PC-3 (cell line): ENCODE measurements at regions not wholly inside any gene's neighbourhood (a gene's known extent, or its start where the extent isn't known, plus 50 kb on each side); places are given as distances from the start of the nearest gene placed in this dataset.
A peak's percentile ranks its signal among the peaks of the same experiment; 100 is the strongest.
"Not testable (repeated sequence)": the region's sequence is repeated elsewhere in the genome, so short reads cannot be mapped to it uniquely, and the experiment has no call there.

ENCODE experiments used
- ATAC-seq: fragments of 200-7000 bp; cut with Tn5 transposase; 2 replicates; pipeline ENCODE4 v1.9.1; 2020; ENCODE audit warnings: mild to moderate bottlenecking, moderate library complexity
- BruUV-seq: library from RNA; stranded (reverse); fragments of 400-500 nt; replicated peaks from 2 replicates; lab custom pipeline; 2021; lab: Mats Ljungman, UMichigan
- CTCF ChIA-PET: fragments of 300-600 bp; sonication (Branson Sonifier 250); formaldehyde crosslinking; loops from one replicate; lab custom pipeline; 2022; ENCODE audit warnings: antibody characterized with exemption; lab: Charles Lee
- POLR2A ChIA-PET: fragments of 300-600 bp; sonication (Branson Sonifier 250); formaldehyde crosslinking; loops from one replicate; lab custom pipeline; 2022; ENCODE audit warnings: antibody characterized with exemption; ENCODE audit not compliant: unreplicated experiment; lab: Charles Lee
- DNase-seq: peaks from one replicate; pipeline ENCODE4 v3.0.0-alpha.2; 2015
- H2AFZ ChIP-seq: fragments of 300-600 bp; sonication (generic); 2 replicates; pipeline ENCODE4 v1.6.0; 2016; ENCODE audit warnings: antibody characterized with exemption, low read length
- H3F3A ChIP-seq: fragments of 300-600 bp; sonication (generic); one replicate; pipeline ENCODE4 v1.6.0; 2017; ENCODE audit warnings: antibody characterized with exemption, low read length, control low read depth, mild to moderate bottlenecking; ENCODE audit not compliant: unreplicated experiment
- H3K27ac ChIP-seq: fragments of 300-600 bp; sonication (generic); 2 replicates; pipeline ENCODE4 v1.5.1; 2016; ENCODE audit warnings: mild to moderate bottlenecking, low read length
- H3K27me3 ChIP-seq: fragments of 300-600 bp; sonication (generic); 2 replicates; pipeline ENCODE4 v1.6.1; 2016; ENCODE audit warnings: low read length, mixed read lengths
- H3K36me3 ChIP-seq: fragments of 300-600 bp; sonication (generic); 2 replicates; pipeline ENCODE4 v1.6.1; 2016; ENCODE audit warnings: low read depth, mixed run types, low read length, mixed read lengths
- H3K4me1 ChIP-seq: fragments of 300-600 bp; sonication (generic); 2 replicates; pipeline ENCODE4 v1.5.1; 2016; ENCODE audit warnings: low read length; ENCODE audit not compliant: insufficient read depth
- H3K4me2 ChIP-seq: fragments of 300-600 bp; sonication (generic); 2 replicates; pipeline ENCODE4 v1.6.0; 2016; ENCODE audit warnings: low read length
- H3K4me3 ChIP-seq: fragments of 300-600 bp; sonication (generic); 2 replicates; pipeline ENCODE4 v1.5.1; 2016; ENCODE audit warnings: mild to moderate bottlenecking, low read length, mixed read lengths
- H3K79me2 ChIP-seq: fragments of 300-600 bp; sonication (generic); 2 replicates; pipeline ENCODE4 v1.6.1; 2017; ENCODE audit warnings: low read length, mixed read lengths
- H3K9ac ChIP-seq: fragments of 300-600 bp; sonication (generic); 2 replicates; pipeline ENCODE4 v1.6.0; 2016; ENCODE audit warnings: mild to moderate bottlenecking, low read length
- H3K9me2 ChIP-seq: fragments of 300-600 bp; sonication (generic); replicated peaks from 2 replicates; pipeline ENCODE4 v1.6.1; 2016; ENCODE audit warnings: mixed run types, low read length, mixed read lengths
- H3K9me3 ChIP-seq: fragments of 300-600 bp; sonication (generic); 2 replicates; pipeline ENCODE4 v1.6.1; 2016; ENCODE audit warnings: low read length, mixed read lengths
- H4K20me1 ChIP-seq: fragments of 300-600 bp; sonication (generic); 2 replicates; pipeline ENCODE4 v1.6.1; 2016; ENCODE audit warnings: low read length, mixed read lengths
- EZH2 ChIP-seq: fragments of 300-600 bp; sonication (generic); IDR thresholded peaks from one replicate; pipeline ENCODE4 v1.6.1; 2017; ENCODE audit warnings: antibody characterized with exemption, mild to moderate bottlenecking, low read length; ENCODE audit not compliant: unreplicated experiment
- EZH2phosphoT487 ChIP-seq: fragments of 300-600 bp; sonication (generic); IDR thresholded peaks from 2 replicates; pipeline ENCODE4 v1.6.1; 2018; ENCODE audit warnings: mild to moderate bottlenecking, antibody characterized with exemption, low read length, borderline replicate concordance
- intact Hi-C: fragments of 100-400 bp; cut with micrococcal nuclease; formaldehyde crosslinking; loops from 2 replicates; pipeline ENCODE4 v1.9.0; 2023
- TF ChIP-seq, protein P1 (sequence below): fragments of 300-600 bp; sonication (generic); conservative IDR thresholded peaks from 2 replicates; pipeline ENCODE4 v1.5.1; 2017; ENCODE audit warnings: antibody characterized with exemption, low read depth, mild to moderate bottlenecking, low read length

DNA sequence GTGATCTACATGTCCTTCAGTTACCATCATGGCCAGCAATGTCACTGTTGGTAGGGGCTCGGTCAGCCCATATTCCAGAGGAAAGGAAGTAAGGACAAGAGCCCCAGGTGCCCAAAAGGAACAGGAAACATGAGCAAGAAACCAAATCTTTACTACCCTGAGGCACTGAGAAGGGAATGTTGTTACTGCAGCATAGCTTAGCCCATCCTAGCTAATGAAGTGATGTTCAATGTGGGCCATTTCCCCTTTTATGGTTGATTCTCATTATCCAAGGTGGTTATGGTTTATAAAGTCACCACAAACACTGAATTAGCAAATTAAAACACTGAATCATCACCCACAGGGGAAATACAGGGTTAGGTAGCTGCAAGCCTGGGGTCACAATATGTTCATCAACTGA lies 88.4 kb upstream of the C10orf90 start:
- H3K79me2 ChIP-seq = no peaks in the 10 kb centered on the region
- CTCF ChIA-PET = interaction anchor here (0.6 kb wide), 1 partner anchor 134 kb away, joined by 3 read pairs; no protein-coding TSS in a partner anchor
- no peak overlapping the region for H3K4me3 ChIP-seq

DNA sequence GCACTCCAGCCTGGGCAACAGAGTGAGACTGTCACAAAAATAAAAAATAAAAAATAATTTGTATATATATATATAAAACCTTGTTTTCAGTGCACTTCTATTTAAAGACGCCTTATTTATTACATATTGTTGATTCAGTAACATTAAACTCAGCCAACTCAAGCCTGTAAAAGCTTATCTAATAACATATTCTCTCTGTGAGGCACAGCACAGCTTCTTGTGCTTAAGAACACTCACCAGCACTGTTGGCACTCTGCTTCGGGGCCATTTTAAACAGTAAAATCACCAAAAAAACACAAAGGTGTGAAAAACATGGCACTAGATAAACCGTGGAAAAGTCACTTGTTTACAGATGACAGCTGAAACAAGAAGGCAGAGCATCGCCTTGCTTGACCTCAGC lies 89.0 kb upstream of the C10orf90 start:
- CTCF ChIA-PET = interaction anchor here (0.6 kb wide), 1 partner anchor 134 kb away, joined by 3 read pairs; no protein-coding TSS in a partner anchor
- Histone ChIP-seq H3K4me3 (no peak overlapping the region), H3K9me2 (no peaks in the 10 kb centered on the region), H3K4me1 (no peaks in the 10 kb centered on the region), H3K27ac (no peak overlapping the region), H3K9me3 (no peaks in the 10 kb centered on the region), H3K36me3 (no peaks in the 10 kb centered on the region), H2AFZ (no peak overlapping the region), H4K20me1 (no peaks in the 10 kb centered on the region), H3K4me2 (no peak overlapping the region), H3K27me3 (no peaks in the 10 kb centered on the region), H3F3A (no peaks in the 10 kb centered on the region), H3K79me2 (no peaks in the 10 kb centered on the region), H3K9ac (no peak overlapping the region)
- POLR2A ChIA-PET = no interaction called here
- no peak for ATAC-seq
- TF ChIP-seq EZH2phosphoT487 (no peak), EZH2 (no peak)
- TF ChIP-seq, protein P1, sequence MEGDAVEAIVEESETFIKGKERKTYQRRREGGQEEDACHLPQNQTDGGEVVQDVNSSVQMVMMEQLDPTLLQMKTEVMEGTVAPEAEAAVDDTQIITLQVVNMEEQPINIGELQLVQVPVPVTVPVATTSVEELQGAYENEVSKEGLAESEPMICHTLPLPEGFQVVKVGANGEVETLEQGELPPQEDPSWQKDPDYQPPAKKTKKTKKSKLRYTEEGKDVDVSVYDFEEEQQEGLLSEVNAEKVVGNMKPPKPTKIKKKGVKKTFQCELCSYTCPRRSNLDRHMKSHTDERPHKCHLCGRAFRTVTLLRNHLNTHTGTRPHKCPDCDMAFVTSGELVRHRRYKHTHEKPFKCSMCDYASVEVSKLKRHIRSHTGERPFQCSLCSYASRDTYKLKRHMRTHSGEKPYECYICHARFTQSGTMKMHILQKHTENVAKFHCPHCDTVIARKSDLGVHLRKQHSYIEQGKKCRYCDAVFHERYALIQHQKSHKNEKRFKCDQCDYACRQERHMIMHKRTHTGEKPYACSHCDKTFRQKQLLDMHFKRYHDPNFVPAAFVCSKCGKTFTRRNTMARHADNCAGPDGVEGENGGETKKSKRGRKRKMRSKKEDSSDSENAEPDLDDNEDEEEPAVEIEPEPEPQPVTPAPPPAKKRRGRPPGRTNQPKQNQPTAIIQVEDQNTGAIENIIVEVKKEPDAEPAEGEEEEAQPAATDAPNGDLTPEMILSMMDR = no peak
- BruUV-seq = no TSS peak
- intact Hi-C loops = no loop called here
- DNase-seq = no peak

More for the DNA sequence above, 88.4 kb upstream of the C10orf90 start:
- TF ChIP-seq EZH2 = no peak
- TF ChIP-seq EZH2phosphoT487 = no peak
- TF ChIP-seq, protein P1 = no peak
- no peak for DNase-seq
- H3K27me3 ChIP-seq = no peaks in the 10 kb centered on the region
- no peak overlapping the region for H3K9ac ChIP-seq
- intact Hi-C loops = no loop called here
- no TSS peak for BruUV-seq
- H3K27ac ChIP-seq = no peak overlapping the region
- POLR2A ChIA-PET = no interaction called here
- H3K4me2 ChIP-seq = no peak overlapping the region
- no peaks in the 10 kb centered on the region for H3K4me1 ChIP-seq
- H3K36me3 ChIP-seq = no peaks in the 10 kb centered on the region
- H3F3A ChIP-seq = no peaks in the 10 kb centered on the region
- no peaks in the 10 kb centered on the region for H3K9me2 ChIP-seq
- no peak for ATAC-seq
- no peak overlapping the region for H2AFZ ChIP-seq
- H3K9me3 ChIP-seq = no peaks in the 10 kb centered on the region
- no peaks in the 10 kb centered on the region for H4K20me1 ChIP-seq

DNA sequence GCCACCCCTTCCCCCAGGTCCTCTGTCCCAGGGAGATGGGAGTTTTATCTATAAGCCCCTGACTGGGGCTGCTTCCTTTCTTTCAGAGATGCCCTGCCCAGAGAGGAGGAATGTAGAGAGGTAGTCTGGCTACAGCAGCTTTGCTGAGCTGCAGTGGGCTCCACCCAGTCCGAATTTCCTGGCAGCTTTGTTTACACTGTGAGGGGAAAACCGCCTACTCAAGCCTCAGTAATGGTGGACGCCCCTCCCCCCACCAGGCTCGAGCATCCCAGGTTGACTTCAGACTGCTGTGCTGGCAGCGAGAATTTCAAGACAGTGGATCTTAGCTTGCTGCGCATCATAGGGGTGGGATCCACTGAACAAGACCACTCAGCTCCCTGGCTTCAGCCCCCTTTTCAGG lies 96.2 kb upstream of the C10orf90 start:
- H2AFZ ChIP-seq, BruUV-seq, H3K79me2 ChIP-seq, POLR2A ChIA-PET, H3K9me2 ChIP-seq, H3K9me3 ChIP-seq, H3K4me1 ChIP-seq, intact Hi-C loops, H3K36me3 ChIP-seq, H3K27ac ChIP-seq, H3F3A ChIP-seq, H3K27me3 ChIP-seq, H4K20me1 ChIP-seq, H3K4me2 ChIP-seq, CTCF ChIA-PET, H3K9ac ChIP-seq, H3K4me3 ChIP-seq, ATAC-seq: not testable (repeated sequence)
- DNase-seq = peak; percentile 39
